NCI-H345 treated with DMSO at 0.1 percent for 48 hours (cell line): ENCODE measurements at regions not wholly inside any gene's neighbourhood (a gene's known extent, or its start where the extent isn't known, plus 50 kb on each side); places are given as distances from the start of the nearest gene placed in this dataset.

Source experiments
- DNase-seq: peaks from one replicate; lab custom pipeline; 2025; ENCODE audit not compliant: unreplicated experiment; lab: John Stamatoyannopoulos, UW

DNA sequence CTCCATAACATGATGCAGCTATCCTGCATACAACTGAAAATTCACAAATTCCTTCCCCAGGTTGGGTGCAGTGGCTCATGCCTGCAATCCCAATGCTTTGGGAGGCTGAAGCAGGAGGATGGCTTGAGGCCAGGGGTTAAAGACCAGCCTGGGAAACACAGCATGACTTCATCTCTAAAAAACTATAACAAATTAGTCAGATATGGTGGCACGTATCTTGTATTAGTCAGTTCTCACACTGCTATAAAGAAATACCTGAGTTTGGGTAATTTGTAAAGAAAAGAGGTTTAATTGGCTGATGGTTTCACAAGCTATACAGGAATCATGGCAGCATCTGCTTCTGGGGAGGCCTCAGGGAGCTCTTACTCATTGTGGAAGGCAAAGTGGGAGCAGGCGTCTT is 56.4 kb upstream of the DAPK1 start:
- no peak for DNase-seq

DNA sequence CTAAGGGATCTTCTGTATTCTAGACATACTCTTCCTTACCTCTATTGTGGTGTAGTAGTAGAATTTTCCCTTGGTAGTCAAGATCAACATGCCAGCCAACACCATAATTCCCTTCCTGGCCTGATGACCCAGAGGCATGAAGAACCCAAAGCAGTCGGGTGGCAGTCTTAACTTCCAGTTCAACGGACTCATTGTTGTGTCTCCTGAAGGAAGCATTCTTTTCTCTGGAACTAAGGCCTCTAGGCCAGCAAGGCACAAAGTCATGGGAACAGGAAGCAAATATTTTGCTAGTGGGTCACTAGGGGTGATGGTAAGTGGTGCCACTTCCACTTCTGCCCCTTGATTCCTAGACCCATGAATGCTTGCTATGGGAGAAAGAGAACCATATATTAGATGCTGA is 55.2 kb upstream of the DAPK1 start:
- no peak for DNase-seq

DNA sequence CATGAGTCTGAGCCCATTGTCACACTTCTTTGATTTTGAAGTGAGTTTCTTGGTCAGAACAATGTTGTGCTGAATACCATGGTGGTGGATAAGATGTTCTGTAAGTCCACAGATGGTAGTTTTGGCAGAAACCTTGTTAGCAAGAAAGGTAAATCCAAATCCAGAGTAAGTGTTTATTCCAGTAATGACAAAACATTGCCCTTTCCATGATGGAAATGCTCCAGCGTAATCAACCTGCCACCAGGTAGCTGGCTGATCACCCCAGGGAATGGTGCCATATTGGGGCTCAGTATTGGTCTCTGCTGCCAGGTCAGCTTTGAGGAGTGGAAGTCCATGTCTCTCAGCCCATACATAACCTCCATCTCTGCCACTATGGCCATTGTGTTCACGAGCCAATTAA is 54.7 kb upstream of the DAPK1 start:
- DNase-seq, result no peak

DNA sequence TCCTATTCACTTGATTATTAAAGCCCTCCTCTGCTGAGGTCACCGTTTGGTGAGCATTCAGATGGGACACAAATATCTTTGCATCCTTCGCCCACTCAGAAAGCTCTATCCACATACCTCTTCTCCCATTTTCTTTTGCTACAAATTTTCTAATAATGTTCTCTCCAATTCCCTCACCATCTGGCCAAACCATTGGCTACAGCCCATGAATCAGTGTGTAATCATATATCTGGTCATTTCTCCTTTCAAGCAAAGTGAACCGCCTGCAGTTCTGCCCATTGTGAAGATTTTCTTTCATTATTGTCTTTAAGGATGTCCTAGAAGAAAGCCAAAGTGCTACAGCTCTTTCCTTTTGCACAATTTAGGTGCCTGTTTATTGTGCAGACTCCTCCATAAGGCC is 54.2 kb upstream of the DAPK1 start:
- no peak for DNase-seq

DNA sequence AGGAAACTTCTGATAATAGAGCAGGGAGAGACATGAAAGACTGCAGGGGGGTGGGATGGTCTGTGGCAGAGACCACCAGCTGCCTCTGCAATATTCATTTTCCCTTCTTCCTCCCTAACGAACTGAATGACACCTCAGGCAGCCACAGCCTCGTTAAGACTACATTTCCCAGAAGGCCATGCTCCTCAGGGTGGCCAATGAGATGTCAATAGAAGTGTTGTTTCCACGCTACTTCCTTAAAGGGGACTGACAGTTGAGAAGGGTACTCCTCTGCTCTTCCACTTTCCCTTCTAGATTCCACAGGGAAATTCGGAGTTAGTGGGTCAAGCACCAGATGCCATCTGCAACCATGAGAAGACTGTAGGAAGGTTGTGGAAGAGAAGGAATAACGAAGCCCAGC is 52.0 kb upstream of the DAPK1 start:
- DNase-seq, result no peak

DNA sequence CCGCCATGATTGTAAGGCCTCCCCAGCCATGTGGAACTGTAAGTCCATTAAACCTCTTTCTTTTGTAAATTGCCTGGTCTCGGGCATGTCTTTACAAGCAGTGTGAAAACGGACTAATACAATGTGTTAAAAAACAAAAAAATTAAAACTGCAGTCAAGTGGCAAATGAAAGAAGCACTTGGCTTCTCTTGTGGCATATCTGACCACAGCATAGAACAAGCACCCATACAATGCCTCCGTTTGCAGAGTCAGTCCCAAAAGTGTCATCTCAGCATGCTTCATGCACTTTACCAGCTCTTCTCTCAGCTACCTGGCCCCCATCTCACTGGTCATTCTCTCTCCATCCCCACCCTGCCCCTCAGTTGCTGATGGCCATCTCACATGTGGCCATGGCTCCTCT is 51.1 kb upstream of the DAPK1 start:
- DNase-seq, result no peak

DNA sequence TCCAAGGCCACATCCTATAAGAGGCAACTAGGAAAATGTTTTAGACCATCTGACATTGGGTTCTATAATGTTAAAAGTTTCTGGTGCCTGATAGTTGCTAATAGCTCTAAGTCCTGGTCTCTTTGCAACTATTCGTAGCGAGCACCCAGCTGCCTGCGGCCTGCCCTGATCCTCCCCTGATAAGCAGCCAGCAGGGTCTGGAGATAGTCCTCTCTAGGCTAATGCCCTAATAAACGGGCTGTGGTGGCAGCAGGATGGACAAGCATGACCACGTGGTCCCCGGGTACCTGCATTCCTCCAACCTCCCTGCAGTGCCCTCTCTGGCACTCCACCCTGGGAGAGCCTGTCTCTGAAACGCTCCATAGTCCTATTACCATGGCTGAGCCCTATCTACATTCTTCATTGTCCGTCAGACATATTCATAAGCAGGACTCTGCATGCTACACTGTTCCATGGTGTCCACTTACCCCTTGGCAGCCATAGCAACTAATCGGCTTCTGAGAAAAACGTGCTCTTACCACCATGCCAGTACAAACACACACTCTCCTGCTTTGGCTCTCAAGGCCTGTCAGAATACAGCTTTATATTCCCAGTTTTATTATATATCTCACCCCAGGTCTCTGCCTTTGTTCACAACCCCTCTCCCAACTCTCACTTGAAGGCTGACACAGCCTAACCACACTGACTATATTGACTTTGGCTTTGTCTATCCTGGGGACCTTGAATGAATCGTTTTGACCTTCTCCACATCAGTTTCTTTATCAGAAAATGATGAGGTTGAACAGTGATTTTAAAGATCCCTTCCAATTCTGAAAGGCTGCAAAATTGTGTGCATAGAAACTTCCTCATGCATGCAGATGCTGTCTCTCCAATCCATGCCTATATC is 49.9 kb upstream of the DAPK1 start:
- DNase-seq, result no peak
